ENCODE measurements at regions not wholly inside any gene's neighbourhood (a gene's known extent, or its start where the extent isn't known, plus 50 kb on each side); places are given as distances from the start of the nearest gene placed in this dataset.

DNA sequence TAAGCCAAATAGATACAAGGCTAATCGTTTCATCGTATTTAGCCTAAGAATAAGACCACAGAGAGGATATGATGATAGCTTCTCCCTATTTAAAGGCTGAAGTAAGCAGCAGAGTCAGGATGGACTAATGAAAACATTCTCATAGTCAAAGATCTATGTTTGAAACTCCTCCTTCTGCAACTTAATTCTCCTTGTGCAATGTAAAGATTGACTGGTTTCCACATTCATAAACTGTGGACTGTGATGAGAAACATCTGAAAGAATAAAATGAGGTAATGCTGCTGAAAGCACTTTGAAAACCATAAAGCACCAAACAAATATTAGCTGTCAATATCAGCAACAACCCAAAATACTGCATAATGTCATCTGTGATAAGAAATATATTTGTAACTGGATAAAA lies 361.9 kb downstream of the CSNK1G3 start:
- Histone ChIP-seq H3K27ac (no peak overlapping the region), H3K4me1 (peaks cover 12 to 24% (median 21%) of the 10 kb centered on the region in 4 donors), H3K9me3 (no peaks in the 10 kb centered on the region), H3K27me3 (no peaks in the 10 kb centered on the region), H3K36me3 (no peaks in the 10 kb centered on the region), H3K4me3 (no peak overlapping the region)
- 73 to 79% (median 78%) methylated on average over 2 of the region's 2 CpGs for WGBS, 5 donors
- no peak for TF ChIP-seq POLR2AphosphoS5 (IDR thresholded peaks at IDR 0.05)
- TF ChIP-seq, protein P1, sequence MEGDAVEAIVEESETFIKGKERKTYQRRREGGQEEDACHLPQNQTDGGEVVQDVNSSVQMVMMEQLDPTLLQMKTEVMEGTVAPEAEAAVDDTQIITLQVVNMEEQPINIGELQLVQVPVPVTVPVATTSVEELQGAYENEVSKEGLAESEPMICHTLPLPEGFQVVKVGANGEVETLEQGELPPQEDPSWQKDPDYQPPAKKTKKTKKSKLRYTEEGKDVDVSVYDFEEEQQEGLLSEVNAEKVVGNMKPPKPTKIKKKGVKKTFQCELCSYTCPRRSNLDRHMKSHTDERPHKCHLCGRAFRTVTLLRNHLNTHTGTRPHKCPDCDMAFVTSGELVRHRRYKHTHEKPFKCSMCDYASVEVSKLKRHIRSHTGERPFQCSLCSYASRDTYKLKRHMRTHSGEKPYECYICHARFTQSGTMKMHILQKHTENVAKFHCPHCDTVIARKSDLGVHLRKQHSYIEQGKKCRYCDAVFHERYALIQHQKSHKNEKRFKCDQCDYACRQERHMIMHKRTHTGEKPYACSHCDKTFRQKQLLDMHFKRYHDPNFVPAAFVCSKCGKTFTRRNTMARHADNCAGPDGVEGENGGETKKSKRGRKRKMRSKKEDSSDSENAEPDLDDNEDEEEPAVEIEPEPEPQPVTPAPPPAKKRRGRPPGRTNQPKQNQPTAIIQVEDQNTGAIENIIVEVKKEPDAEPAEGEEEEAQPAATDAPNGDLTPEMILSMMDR (IDR thresholded peaks at IDR 0.05): no peak
- no peak for TF ChIP-seq EP300 (IDR thresholded peaks at IDR 0.05)
- no peak for TF ChIP-seq POLR2A (IDR thresholded peaks at IDR 0.05)
- no peak for DNase-seq
- intact Hi-C loops (cut with DNase I; ENCODE audit: low total_unique reads): no loop called here

- no peak for TF ChIP-seq EP300 (IDR thresholded peaks at IDR 0.05)
- TF ChIP-seq POLR2A (IDR thresholded peaks at IDR 0.05): no peak
- TF ChIP-seq, protein P1 (IDR thresholded peaks at IDR 0.05): no peak
- no peak for TF ChIP-seq POLR2AphosphoS5 (IDR thresholded peaks at IDR 0.05)
- intact Hi-C loops (cut with DNase I; ENCODE audit: low total_unique reads): no loop called here
- Histone ChIP-seq H3K36me3 (no peaks in the 10 kb centered on the region), H3K27me3 (no peaks in the 10 kb centered on the region), H3K4me3 (no peak overlapping the region), H3K4me1 (peaks cover 12 to 24% (median 21%) of the 10 kb centered on the region in 4 donors), H3K9me3 (no peaks in the 10 kb centered on the region), H3K27ac (no peak overlapping the region)
- DNase-seq: no peak
- WGBS, 5 donors: 70 to 91% (median 78%) methylated on average over 1 of the region's 1 CpG
Measured at GRCh38 chr5:123871373-123871772, 359.4 kb downstream of the CSNK1G3 start.

GRCh38 chr5:123868881-123869280 lies 356.9 kb downstream of the CSNK1G3 start:
- Histone ChIP-seq H3K27me3 (no peaks in the 10 kb centered on the region), H3K36me3 (no peaks in the 10 kb centered on the region), H3K27ac (no peak overlapping the region), H3K4me1 (peaks cover 0 to 2% (median under 1%) of the 10 kb centered on the region in 4 donors), H3K4me3 (no peak overlapping the region), H3K9me3 (no peaks in the 10 kb centered on the region)
- WGBS, 5 donors: 82 to 90% (median 89%) methylated on average over 4 of the region's 4 CpGs
- no peak for DNase-seq
- intact Hi-C loops (cut with DNase I; ENCODE audit: low total_unique reads): no loop called here
- TF ChIP-seq POLR2AphosphoS5 (IDR thresholded peaks at IDR 0.05) (no peak), POLR2A (IDR thresholded peaks at IDR 0.05) (no peak), EP300 (IDR thresholded peaks at IDR 0.05) (no peak)
- TF ChIP-seq, protein P1 (IDR thresholded peaks at IDR 0.05): no peak

DNA sequence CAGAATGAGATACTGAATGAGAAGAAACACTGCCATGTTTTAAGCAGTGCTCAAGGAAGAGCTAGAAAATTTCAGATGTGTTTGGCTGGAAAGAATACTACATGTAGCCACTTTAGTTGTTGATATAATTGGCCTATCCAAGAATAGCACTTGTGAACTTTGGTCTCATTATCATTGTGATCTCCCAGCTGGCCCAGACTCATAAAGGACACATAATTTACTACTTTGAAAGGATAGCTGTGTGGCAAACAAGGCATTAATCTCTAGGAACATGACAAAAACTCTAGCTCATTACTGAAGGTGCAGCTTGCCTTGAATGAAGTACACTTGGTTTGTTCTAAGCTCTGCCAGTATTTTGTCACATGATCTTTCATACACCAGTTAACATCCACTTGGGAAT lies 356.3 kb downstream of the CSNK1G3 start:
- intact Hi-C loops (cut with DNase I; ENCODE audit: low total_unique reads): no loop called here
- Histone ChIP-seq H3K4me3 (no peak overlapping the region), H3K9me3 (no peaks in the 10 kb centered on the region), H3K4me1 (no peaks in the 10 kb centered on the region), H3K36me3 (no peaks in the 10 kb centered on the region), H3K27me3 (no peaks in the 10 kb centered on the region), H3K27ac (no peak overlapping the region)
- no peak for TF ChIP-seq POLR2A (IDR thresholded peaks at IDR 0.05)
- TF ChIP-seq EP300 (IDR thresholded peaks at IDR 0.05): no peak
- TF ChIP-seq POLR2AphosphoS5 (IDR thresholded peaks at IDR 0.05): no peak
- TF ChIP-seq, protein P1 (IDR thresholded peaks at IDR 0.05): no peak
- peak in 1 of 2 donors; percentile 32 for DNase-seq

Measured in stomach (tissue), 8 donors.